GM18858 (cell line): ENCODE measurements at regions not wholly inside any gene's neighbourhood (a gene's known extent, or its start where the extent isn't known, plus 50 kb on each side); places are given as distances from the start of the nearest gene placed in this dataset.

Source experiments
- ATAC-seq: cut with Tn5 transposase; IDR thresholded peaks from one replicate; pipeline ENCODE4 v1.9.1; 2021; ENCODE audit not compliant: unreplicated experiment

GRCh38 chr2:37471104-37471503 lies 126.7 kb downstream of the QPCT start:
- ATAC-seq = no peak

- ATAC-seq = no peak
These were observed 127.6 kb downstream of the QPCT start for GRCh38 chr2:37471994-37472393.

GRCh38 chr2:37472959-37473358 lies 128.5 kb downstream of the QPCT start:
- ATAC-seq = no peak

- ATAC-seq = no peak
These were observed 132.0 kb downstream of the QPCT start for GRCh38 chr2:37476411-37476810.

- ATAC-seq = no peak
These were observed 133.5 kb downstream of the QPCT start for GRCh38 chr2:37477921-37478320.

GRCh38 chr2:37481244-37481643 lies 136.8 kb downstream of the QPCT start:
- no peak for ATAC-seq

GRCh38 chr2:37489041-37489456 lies 144.6 kb downstream of the QPCT start:
- no peak for ATAC-seq

- ATAC-seq = no peak
These were observed 145.1 kb downstream of the QPCT start for GRCh38 chr2:37489536-37489935.

GRCh38 chr2:37493425-37493824 lies 149.0 kb downstream of the QPCT start:
- no peak for ATAC-seq

- ATAC-seq = no peak
These were observed 154.7 kb downstream of the QPCT start for GRCh38 chr2:37499113-37499512.

GRCh38 chr2:37500031-37500430 lies 155.6 kb downstream of the QPCT start:
- ATAC-seq = no peak

GRCh38 chr2:37501113-37501512 lies 156.7 kb downstream of the QPCT start:
- no peak for ATAC-seq

- ATAC-seq = no peak
These were observed 162.1 kb downstream of the QPCT start for GRCh38 chr2:37506407-37507050.

- ATAC-seq = no peak
These were observed 162.6 kb downstream of the QPCT start for GRCh38 chr2:37507051-37507410.

GRCh38 chr2:37507703-37508102 lies 163.3 kb downstream of the QPCT start:
- no peak for ATAC-seq

GRCh38 chr2:37512971-37513370 lies 158.5 kb downstream of the CDC42EP3 start:
- ATAC-seq = no peak

GRCh38 chr2:37523814-37524362 lies 147.6 kb downstream of the CDC42EP3 start:
- no peak for ATAC-seq

GRCh38 chr2:37526323-37526722 lies 145.1 kb downstream of the CDC42EP3 start:
- no peak for ATAC-seq

GRCh38 chr2:37526856-37527255 lies 144.6 kb downstream of the CDC42EP3 start:
- no peak for ATAC-seq

GRCh38 chr2:37527361-37527760 lies 144.1 kb downstream of the CDC42EP3 start:
- ATAC-seq = no peak

GRCh38 chr2:37529830-37530415 lies 141.5 kb downstream of the CDC42EP3 start:
- no peak for ATAC-seq

- no peak for ATAC-seq
These were observed 138.9 kb downstream of the CDC42EP3 start for GRCh38 chr2:37532503-37532902.

- ATAC-seq = no peak
These were observed 134.1 kb downstream of the CDC42EP3 start for GRCh38 chr2:37537316-37537715.
